ENCODE measurements at regions not wholly inside any gene's neighbourhood (a gene's known extent, or its start where the extent isn't known, plus 50 kb on each side); places are given as distances from the start of the nearest gene placed in this dataset.

- no peak for DNase-seq (ENCODE audit: low read depth)
Observed at GRCh38 chr13:109369353-109370052, 416.9 kb downstream of the IRS2 start.

DNA sequence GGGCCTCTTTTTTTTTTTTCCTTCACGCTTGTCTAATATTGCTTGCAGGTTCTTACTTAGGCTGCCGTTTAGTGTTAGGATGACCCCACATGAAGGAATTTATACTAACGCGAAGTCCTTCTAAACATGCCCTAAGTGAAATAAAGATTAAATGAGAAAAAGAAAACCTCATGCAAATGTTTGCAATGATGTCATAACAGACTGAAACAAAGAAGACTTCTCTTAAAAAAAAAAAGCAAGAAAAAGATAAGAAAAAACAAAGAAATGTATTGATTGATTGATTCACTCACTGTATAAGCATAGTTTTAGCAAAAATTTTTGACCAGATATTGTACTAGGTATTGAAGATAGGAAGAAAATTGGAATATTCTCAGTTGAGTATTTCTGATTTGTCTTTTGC, 418.2 kb downstream of the IRS2 start:
- DNase-seq (ENCODE audit: low read depth), result no peak

GRCh38 chr13:109366525-109366924, 419.9 kb downstream of the IRS2 start:
- no peak for DNase-seq (ENCODE audit: low read depth)

DNA sequence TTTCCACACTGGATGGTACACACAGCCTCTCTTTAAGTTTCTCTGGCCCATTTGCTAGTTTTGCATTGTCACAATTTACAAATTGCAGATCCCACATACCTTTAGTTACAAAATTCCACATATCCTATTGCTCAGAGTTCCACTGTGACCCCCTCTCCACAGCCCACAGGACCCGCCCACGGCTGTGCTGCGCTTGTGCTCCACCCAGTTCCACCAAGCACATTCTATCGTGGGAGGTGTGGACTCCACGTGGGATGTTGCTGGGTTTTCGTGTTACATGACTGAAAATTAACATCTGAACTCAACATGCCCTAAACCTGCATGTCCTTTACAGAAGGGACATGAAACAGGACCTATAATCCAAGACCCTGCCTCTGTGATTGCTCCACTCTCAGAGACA, 423.0 kb downstream of the IRS2 start:
- no peak for DNase-seq (ENCODE audit: low read depth)

- DNase-seq (ENCODE audit: low read depth), result no peak
Observed at GRCh38 chr13:109362616-109363015, 423.8 kb downstream of the IRS2 start.

GRCh38 chr13:109361562-109362289, 424.7 kb downstream of the IRS2 start:
- DNase-seq (ENCODE audit: low read depth), result no peak

DNA sequence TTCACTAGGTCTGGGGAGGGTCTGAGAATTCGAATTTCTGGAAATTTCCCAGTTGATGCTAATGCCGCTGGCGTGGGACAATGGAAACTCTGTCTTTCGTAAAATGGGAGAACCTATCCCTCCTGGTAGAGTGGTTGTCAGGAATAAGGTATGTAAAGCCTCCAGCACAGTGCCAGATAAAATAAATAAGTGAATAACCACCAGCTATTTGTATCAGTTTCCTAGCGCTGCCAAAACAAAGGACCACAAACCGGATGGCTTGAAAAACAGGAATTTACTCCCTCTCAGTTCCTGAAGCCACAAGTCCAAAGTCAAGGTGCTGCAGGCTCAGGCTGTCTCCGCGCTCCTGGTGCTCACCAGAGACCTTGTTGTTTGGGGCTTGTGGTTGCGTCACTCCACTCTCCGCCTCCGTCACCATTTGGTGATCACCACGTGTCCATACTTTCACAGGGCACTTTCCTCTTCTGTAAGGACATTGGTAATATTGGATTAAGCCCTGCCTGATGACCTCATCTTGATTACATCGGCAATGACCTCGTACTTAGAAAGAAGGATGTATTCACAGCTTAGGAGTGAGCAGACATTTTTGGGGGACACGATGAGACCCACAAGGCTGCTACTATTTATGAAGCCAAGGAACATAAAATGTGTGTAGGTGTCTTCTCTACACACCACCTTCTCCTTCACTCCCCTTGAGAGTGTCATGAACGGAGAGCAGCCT, 428.5 kb downstream of the IRS2 start:
- peak; percentile 88 for DNase-seq (ENCODE audit: low read depth)

GRCh38 chr13:109355875-109356434, 430.4 kb downstream of the IRS2 start:
- DNase-seq (ENCODE audit: low read depth), result no peak

- DNase-seq (ENCODE audit: low read depth), result no peak
Observed at GRCh38 chr13:109355166-109355565, 431.2 kb downstream of the IRS2 start.

- no peak for DNase-seq (ENCODE audit: low read depth)
Observed at GRCh38 chr13:109351236-109351635, 435.1 kb downstream of the IRS2 start.

DNA sequence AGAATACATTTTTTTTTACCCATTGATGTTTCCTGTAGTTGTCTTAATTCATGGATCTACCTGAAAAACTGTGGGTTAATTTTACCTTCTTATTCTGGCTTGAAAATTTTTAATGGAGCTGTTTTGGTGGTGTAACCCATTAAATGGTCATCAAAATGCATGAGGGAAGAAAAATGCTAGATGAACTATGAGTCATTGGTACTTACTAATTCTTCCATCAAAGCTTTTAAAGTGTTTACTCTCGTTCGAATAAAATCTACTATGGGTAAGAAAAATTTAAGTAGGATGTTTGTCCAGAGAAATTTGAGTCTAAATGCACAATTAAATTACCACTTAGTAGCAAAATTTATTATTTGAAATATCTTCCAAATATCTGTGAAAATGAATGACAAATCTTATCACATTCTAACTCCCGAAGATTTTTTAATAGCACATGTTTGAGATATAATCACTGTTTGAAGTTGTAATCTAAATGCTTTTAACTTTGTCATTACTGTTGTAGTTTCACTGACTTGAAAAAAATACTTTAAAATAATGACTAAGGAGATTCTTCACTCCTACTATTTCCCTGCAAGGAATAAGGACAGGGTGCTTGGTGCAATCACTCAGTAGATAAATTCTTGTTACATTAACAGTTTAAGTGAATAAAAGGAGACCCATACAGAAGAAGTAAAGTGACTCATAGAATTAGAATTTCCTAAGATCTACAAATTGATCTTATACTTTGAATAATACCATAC, 437.7 kb downstream of the IRS2 start:
- peak; percentile 58 for DNase-seq (ENCODE audit: low read depth)

DNA sequence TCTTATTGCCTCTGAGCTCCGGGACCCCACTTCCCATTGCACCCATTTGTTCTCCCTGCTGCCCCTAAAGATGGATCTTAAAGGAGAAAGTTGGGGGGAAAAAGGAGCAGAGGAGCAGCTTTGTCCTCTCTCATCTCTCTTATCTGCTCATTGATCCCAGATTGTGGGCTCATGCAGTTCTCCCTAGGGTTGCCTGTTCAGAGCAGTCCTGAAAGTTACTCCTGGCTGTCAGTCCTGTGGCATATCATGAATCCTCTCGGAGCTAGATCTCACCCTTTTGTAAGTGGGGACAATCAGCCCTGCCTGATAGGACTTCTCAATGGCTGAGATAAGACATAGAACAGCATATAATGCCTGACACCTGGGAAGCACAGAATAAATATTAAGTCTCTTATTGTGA, 440.3 kb downstream of the IRS2 start:
- no peak for DNase-seq (ENCODE audit: low read depth)

DNA sequence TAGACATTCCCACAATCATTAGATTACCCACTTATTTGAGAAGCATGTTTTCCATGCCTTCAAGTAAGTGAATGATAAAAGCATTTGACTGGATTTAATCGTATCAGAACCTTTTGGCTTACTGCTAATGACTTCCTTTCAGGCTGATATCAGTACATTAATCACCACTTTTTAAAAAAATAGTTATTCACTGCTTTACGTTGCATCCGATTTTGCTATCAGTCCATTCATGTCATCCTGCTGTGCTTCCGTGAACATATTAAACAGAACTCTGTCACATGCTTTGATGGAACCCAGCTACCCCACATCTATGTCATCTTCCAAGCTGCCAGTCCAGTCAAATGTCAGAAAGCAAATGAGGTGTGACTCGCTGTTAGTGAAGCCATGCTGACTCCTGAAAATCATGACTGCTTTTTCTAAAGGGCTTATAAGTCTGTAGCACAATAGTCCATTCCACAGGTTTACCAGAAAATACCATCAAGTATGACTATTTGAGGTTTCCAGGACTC, 440.9 kb downstream of the IRS2 start:
- peak; percentile 76 for DNase-seq (ENCODE audit: low read depth)

DNA sequence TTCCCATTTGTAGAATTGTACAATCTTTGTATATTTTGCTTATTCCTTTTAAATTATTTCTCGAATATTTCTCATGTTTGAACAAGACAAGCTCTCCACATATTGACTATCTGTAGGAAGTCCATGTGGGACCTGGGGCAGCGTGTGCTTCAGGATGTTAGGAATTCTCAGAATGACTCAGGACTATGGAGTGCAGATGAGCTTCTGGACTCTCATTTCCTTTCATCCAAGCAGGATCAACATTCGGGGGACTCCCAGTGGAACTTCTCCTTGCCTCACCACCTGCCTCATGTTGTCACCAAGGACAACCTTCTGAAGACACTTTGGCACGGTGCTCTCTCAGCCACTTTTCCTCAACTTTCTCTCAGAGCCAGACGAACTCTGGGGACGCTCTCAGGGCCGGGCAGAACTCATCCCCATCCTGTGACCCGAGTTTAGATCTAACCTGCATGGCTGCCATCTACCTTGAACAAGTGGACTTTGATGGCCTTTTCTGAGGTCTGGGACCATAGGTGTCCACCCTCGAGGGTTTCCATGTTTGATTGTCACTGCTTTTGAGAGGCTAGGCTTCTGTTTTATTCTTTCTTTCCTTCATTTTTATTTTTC, 441.7 kb downstream of the IRS2 start:
- peak; percentile 72 for DNase-seq (ENCODE audit: low read depth)

DNA sequence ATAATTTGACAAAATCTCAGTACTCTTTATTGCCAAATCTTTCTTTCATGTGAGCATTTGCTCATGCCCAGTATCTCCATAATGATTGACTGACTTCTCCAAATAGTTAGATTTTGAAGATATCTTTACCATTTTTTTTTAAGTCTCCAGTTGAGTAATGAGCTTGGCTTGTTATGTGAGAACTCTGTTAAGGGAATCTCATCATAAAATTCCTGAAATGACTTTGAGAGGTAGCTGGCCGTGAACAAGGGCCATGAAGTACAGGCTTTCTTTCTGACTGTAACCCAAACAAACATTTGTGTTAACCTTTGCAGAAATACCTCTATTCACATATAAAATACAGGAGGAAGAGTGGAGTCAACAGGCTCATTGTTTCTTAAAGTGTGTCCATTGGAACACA, 449.7 kb downstream of the IRS2 start:
- DNase-seq (ENCODE audit: low read depth), result peak; percentile 85

GRCh38 chr13:109333893-109334651, 452.3 kb downstream of the IRS2 start:
- no peak for DNase-seq (ENCODE audit: low read depth)

DNA sequence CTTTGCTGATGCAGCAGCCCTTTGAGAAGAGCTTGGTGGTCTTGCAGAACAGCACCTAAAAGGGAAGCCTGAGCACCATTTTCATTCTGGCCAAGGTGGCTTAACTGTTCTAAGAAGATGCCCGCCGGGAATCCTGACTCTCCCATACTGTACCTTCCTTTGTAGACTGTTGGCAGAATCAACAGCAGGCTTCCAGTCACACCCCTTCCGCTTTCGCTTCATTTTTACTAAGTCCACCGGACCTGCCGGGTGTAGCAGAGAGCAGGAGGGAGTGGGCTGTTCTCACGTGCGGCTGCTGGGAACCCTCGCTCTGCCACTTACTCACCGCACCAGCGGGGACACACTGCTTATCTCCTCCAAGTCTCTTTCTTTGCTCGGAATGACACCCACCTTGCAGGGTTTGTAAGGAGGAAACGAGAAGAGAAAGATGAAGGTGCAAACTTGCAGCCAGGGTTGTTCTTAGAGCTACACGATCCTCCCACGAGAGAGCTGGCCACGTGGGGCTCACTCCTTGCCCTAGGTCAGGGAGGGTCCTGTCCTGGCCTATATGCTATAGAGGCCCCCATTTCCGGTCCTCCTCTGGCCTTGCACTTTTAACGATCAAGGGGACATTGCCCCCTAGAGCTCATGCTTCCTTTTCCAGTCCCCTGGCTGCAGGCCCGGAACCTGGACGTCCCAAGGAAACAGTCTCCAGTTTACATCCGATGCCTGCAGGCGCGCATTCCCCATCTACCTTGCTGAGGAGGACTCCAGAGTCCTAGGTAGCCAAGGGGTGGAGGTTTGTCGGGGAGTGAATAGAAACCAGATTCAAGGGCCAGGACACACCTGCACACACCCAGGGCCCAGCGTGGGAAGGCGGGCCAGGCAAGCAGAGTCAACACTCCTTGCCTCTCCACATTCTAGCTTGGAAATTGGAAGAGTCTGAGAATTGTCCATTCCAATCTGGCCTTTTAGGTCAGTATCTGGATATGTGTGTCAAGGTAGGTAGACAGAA, 453.6 kb downstream of the IRS2 start:
- DNase-seq (ENCODE audit: low read depth), result no peak

GRCh38 chr13:109331898-109332297, 454.5 kb downstream of the IRS2 start:
- DNase-seq (ENCODE audit: low read depth), result peak; percentile 36

DNA sequence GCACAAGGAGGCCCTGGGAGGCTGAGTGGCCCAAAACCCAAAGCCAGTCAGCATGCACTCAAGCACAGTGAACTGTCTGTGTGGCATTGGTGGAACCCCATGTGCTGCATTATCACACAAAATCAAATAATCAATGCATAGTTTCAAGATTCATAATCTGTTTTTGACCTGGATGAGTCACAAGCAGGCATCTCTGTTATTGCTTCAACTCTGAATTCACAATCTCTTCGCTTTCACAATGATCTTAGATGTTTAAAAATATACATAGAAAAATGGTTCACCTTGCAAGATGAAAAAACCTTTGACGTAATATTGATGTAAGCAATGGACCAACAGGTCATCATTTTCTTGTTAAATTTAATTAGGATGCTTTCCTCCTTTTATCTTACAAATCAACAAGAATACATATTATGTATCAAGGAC, 455.4 kb downstream of the IRS2 start:
- no peak for DNase-seq (ENCODE audit: low read depth)
